Anterior cingulate cortex (tissue), 58 donors: ENCODE measurements at regions not wholly inside any gene's neighbourhood (a gene's known extent, or its start where the extent isn't known, plus 50 kb on each side); places are given as distances from the start of the nearest gene placed in this dataset.
"Not testable (repeated sequence)": the region's sequence is repeated elsewhere in the genome, so short reads cannot be mapped to it uniquely, and the experiment has no call there.

Experiments
- DNase-seq, 58 donors: peaks; one replicate each; lab custom pipeline; 2025; lab: John Stamatoyannopoulos, UW

DNA sequence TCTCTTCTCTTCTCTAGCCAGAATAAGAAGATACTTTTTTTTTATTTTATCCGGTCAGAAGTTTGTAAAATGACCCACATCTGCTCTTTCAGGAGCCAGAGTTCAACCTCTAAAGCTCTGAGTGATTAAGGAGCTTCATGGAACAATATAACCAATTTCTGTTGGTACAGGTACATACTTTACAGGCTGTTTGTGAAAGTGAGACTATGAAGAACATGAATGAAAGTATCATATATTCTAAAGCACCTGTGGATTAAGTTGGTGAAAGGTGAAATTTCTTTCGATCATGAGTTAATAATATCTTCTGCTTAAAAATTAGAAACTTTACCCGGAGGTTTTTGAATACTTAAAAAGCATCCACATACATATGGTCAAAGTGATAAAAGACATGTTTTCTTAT is 65.2 kb downstream of the DMRT2 start:
- no peak for DNase-seq

DNA sequence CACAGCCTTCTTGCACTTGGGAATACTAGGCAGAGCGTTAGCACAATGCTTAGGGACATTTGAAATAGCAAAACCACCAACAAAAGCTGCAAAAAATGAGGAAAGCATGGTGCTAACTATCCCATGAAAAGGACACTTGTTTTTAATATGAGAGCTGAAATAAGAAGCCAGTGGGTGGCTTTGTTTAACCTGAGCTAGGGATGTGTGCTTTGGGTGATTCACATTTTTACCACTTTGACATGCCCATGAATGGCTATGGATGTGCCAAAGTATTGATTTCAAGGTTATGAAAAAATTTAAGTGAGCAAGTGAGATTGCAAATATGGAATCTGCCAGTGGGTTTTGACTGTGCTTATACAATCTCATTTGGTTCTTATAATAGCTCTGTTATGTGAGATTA is 67.3 kb downstream of the DMRT2 start:
- DNase-seq: no peak

DNA sequence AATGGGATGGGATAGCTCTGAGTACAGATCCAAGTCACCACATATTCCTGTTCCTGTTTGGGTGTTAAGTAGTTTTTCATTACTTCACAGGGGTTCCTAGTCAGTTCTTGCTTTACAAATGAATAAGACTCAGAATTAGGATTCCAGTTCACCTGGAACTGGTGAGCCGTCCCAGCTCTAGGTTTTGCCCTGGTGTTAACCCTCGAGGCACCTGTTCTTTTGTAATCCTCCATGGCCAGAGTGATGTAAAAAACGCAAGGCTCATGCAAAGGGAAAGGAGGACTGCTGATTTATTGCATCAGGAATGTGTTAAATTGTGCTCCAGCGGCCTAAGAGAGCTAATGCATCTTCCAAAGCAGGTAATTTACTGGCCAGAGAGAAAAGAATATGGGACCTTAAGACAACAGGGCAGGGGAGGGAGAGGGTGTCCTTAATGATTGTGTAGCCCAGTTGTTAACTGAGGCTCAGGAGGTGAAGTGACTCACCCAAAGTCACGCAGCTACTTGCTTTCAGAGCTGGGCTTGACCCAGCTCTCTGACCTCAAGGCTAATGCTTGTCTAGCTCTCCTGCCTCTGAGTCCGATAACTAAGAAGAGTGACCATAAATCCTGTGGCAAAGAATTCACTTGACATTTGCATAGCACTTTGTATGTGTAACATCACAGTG is 70.5 kb downstream of the DMRT2 start:
- no peak for DNase-seq

DNA sequence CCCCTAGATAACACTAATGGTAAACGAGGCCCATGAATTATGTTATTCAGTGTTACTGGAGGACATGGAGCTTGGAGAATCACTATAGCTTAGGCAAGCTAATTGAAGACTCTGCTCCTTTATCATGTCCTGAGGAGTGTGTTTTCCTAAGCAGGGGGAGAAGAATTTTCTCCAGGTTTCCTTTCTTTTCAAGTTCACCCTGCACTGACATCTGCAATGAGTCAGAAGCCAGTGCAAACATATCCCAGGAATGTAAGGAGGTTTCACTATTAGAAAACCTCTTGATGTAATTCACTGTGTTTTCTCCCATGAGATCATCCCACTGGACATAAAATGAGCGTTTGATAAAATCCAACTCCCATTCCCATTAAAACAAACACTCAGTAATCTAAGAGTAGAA is 75.6 kb downstream of the DMRT2 start:
- DNase-seq: no peak

DNA sequence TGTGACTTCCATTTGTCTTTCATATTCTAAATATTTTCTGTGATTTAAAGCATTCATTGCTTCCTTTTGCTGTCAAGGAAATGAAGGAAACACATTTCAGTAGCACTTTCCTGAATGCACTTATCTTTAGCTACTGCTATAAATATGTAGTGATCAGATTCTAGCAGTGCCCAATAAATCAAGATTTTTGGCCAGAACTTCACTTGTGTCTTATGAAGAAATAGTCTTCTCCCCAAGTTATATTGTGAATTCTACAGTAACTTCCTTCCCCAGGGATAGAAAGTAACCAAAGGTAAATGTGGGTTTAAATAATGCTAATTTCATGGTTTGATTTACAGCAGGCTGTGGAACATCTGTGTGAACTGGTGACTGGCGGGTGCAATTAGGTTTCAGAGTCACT is 77.9 kb downstream of the DMRT2 start:
- no peak for DNase-seq

DNA sequence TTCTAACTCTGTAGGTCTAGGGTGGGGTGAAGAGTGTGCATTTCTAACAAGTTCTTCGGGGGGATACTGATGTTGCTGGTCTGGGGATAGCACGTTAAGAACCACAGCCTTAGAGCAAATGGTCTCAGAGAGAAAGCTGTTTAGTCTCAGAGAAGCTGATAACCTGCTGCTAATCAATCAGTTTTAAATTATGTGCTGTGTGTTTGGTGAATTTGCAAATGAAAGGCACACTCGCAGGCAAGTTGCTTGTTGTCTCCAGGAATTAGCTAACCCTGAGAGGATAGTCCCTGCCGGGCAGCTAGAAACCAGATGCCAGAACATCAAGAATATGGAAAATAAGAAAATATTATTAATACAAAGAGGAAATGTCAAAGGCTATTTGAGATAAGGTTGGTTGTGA is 79.2 kb downstream of the DMRT2 start:
- DNase-seq: no peak

DNA sequence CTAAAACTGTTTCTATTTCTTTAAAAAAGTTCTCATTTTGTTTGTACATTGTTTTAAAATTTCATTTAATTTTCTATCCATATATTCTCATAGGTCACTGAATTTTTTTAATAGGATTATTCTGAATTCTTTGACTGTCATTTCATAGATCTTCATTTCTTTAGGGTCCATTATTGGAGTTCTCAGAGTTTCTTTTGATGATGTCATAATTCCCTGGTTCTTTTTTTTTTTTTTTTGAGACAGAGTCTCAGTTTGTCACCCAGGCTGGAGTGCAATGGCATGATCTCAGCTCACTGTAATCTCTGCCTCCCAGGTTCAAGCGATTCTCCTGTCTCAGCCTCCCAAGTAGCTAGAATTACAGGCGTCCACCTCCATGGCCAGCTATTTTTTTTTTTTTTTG is 89.9 kb downstream of the DMRT2 start:
- DNase-seq: no peak

DNA sequence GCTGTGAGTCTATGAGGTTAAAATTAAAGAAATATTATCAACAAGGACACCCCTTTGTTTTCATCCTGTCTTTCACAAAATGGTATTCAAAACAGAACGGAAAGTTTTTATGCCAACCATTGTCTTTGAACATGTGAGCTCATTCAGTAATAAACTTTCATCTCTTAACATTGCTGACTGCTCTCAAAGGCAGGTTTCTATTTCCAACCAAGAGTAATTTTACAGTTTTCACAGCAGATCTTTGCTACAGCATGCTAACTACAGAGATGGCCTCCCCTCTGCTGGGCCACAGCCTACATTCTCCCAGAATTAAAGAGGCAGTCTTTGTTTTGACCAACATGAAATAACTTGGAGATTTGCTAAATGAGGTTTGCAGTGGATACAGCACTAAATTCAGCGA is 101.5 kb downstream of the DMRT2 start:
- no peak for DNase-seq

DNA sequence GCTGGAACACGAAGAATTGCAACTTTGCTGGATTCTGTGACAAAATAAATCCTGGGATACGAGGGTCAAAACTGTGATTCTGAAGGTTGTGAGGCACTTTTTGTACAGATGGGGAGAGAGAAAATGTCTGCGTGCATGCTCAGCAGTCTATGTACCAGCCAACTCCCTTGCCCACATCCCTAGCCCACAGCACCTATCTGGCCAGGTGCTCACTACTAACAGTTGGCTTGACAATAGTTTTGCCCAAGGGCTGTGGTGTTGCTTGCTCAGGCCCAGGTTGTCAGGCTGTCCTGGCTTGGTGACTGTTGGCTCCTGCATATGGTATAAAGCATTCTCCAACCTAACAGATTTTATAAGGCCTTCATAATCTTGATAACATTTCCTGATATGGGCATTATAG is 102.0 kb downstream of the DMRT2 start:
- no peak for DNase-seq

DNA sequence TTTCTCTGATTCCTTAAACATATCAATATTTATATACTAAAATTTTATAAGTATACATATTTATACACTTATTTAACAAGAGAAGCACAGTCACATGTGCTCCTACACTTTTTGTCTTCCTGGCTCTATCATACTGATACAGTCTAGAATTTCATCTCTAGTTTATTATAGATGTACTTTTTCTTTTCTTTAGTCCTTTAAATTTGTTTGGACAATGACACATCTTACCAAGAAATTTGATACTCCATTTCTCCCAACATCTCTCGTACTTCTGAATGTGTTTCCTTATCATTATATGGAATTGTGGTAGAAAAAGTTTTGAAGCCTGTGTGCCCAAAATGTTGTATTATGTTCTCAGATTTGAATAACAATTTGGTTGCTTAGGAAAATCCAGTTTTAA is 104.6 kb downstream of the DMRT2 start:
- DNase-seq: no peak

DNA sequence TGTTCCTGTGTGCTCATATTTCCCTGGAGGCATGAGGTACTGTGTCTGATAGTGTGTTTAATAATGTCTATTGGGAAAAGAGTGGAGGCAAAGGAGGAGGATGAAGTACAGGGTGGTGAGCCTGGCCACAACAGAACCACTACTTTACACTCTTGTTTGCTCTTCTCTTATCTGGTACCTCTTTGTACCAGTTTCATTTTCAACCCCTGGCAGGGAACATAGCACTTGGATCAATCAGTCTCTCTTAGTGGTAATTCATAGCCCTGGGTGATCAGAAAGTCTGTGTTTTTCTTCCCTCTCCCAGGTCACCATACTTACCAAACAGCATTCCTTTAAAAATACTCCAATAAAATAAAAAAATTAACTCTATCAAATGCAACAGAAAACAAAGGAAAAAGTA is 105.4 kb downstream of the DMRT2 start:
- no peak for DNase-seq

DNA sequence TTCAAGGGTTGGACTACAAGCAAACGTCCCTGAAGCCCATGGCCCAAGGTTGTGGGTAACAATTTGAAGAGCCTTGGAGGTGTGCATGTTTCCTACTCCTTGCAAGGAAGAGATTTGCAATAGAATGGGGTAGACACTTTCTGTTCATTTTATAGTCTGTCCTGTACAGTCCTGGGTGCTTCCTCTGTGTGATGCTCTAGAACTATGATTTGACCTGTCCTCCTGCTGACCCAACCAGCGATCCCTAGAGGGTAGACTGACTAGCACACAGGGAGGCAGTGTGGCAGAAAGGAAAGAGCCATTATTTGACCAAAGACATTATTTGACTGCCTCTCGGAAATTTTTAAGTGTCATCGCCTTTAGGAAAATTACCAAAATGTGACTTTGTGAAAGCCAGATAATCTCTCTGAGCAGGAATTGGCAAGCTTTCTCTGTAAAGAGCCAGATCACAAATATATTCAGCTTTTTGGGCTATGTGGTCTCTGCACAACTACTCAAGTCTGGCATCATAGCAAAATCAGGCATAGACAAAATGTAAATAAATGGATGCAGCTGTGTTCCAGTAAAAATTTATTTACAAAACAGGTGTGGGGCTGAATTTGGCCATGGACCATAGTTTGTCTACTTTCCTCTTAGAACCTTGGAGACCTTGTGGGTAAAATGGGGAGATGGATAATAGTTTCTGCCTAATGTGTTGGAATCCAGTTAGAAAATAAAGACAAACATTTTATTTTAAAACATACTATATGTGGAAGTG is 106.8 kb downstream of the DMRT2 start:
- DNase-seq: no peak

DNA sequence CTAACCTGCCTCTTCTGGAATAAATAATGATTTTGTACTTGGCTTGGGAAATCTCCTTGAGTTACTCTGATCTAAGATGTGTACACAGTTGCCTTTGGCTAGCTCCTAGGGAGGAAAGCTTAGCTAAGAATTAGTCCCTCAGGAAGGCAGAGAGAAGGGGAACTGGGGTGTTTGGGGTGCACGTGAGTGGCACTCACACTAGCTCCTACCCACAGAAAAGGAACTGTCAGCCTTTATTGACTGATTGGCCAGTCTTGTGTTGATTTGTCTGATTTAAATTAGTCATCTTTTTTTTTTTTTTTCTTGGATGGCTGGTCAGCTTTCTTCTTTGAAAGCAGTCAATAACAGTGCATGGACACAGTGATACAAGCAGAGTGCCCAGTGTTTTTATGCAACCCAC is 107.7 kb downstream of the DMRT2 start:
- no peak for DNase-seq

DNA sequence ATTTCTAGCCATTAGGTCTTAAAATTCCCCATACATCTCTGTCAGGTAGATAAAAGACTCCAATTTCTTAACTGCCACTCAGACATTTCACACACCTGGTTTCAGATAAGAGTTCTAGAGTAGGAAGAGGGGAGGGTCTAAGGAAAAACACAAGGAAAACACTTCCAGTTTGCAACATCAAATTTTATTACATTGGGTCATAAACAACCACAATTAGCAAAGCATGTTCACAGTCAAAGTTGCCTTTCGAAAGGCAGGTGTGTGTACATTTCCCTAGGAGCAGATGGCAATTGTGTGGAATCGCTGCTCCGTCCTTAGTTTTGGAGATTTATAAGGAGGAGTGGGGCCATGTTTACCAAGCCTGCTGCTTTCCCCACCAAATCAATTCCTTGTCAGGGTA is 120.8 kb downstream of the DMRT2 start:
- no peak for DNase-seq

DNA sequence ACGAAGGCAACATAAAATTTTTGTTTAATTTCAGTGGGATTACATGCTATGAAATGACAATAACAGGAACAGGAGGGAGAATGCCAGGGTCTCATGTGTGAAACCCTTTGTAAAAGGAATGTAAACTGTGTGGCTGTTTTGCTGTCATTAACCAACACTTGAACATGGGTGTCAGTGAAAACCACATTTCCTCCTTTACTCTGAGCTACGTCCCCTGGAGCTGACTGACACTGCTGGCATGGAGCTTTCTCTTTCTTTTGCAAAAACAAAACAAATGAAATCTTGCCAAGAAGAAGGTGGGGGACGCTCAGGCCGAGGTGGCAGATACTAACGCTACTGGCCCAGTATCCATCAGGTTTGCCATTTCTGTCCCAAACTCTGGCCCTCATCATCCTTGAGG is 121.4 kb downstream of the DMRT2 start:
- no peak for DNase-seq

DNA sequence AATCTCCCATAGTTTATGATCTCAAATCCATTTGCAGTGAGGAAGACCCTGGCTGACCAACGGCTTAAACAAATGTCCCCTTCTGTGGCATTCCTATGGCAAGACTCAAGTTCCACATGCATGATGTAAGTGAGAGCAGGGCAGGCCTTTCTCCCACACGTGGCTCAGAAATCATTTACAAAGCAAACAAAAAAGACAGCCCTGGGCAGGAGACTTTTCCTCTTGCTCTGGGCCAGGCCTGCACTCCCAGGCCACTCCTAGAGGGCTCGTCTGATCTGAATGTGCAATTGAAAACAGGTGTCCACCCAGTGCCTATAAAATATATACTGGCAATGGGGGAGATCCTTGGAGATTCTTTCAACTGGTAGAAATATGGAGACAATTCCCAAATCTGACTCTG is 123.1 kb downstream of the DMRT2 start:
- DNase-seq: no peak

DNA sequence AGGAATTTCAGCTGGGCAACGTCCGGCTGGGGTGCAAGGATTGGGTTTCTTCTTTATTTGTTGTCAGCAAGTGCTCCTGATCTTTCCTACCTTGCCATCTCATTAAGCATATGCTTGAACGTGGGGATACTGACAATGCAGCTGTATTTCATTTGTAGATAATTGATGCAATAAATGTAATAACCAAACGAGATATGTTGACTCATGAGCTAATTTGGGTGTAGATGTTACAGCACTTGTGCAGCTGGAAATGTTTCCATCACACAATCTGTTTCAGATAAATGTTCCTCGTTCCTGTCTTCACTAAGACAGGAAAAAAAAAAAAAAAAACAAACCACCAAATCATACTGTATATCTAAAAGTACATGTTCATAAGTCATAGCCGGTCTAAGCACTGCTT is 123.8 kb downstream of the DMRT2 start:
- DNase-seq: no peak

DNA sequence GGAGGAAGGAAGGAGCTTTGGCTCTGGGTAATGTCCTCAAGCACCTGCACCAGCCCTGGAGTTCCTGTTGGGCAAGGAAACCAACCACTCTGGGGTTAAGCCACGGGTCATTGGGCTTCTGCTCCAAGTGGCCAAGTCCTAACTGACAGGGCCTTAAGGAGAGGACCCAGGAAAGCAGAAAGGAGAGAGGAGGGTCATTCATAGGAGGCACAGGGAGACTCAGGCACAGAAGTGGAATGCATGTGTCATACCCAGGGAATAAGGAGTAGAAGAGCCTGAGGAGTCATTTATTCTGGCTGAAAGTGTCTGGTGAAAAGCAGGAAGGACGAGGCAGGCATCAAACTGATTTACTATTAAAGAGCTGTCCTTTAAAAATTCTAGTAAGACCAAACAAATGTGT is 129.2 kb downstream of the DMRT2 start:
- DNase-seq: no peak

DNA sequence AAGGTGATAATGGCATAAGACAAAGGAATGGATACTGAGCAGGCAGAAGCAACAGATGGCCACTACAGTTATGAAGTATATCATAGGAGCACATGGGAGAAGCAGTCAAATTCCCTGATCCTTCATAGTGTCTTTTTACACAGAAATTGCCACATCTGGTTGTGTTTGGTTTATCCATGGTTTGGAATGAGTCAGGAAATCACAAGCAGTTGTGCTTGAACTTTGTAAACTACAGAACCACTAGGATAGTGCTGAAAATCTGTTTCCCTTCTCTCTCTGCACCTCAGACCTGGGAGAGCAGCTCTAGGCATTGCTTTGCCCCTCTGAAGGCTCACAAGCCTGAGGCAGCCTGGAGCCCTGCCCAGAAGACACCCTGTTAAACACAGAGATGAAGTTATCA is 134.0 kb downstream of the DMRT2 start:
- no peak for DNase-seq

DNA sequence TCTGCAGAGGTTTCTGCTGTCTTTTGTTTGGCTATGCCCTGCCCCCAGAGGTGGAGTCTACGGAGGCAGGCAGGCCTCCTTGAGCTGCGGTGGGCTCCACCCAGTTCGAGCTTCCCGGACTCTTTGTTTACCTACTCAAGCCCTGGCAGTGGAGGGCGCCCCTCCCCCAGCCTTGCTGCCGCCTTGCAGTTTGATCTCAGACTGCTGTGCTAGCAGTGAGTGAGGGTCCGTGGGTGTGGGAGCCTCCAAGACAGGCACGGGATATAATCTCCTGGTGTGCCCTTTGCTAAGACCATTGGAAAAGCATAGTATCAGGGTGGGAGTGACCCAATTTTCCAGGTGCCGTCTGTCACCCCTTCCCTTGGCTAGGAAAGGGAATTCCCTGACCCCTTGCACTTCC is 137.0 kb downstream of the DMRT2 start:
- DNase-seq: not testable (repeated sequence)

DNA sequence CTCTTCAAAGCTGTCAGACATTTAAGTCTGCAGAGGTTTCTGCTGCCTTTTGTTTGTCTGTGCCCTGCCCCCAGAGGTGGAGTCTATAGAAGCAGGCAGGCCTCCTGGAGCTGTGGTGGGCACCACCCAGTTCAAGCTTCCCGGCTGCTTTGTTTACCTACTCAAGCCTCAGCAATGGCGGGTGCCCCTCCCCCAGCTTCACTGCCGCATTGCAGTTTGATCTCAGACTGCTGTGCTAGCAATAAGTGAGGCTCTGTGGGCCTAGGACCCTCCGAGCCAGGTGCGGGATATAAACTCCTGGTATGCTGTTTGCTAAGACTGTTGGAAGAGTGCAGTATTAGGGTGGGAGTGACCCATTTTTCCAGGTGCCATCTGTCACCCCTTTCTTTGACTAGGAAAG is 145.5 kb downstream of the DMRT2 start:
- DNase-seq: not testable (repeated sequence)

DNA sequence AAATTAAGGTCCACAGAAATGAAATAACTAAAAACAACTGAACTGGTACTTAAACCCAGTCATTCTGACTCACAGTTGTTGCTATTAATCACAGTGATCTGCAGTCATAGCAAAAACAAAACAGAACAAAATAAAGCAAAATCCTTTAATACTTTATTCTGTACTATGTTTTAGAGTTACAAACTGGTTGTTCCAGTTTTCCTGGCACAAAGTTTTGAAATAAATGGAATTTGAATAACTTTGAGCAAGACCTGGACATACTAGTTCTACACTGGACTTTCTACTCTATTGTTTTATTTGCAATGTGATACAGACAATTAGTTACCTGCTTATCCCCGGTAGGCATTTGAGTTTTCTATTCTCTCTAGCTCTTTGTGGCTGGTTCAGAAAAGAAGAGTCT is 147.9 kb downstream of the DMRT2 start:
- no peak for DNase-seq

DNA sequence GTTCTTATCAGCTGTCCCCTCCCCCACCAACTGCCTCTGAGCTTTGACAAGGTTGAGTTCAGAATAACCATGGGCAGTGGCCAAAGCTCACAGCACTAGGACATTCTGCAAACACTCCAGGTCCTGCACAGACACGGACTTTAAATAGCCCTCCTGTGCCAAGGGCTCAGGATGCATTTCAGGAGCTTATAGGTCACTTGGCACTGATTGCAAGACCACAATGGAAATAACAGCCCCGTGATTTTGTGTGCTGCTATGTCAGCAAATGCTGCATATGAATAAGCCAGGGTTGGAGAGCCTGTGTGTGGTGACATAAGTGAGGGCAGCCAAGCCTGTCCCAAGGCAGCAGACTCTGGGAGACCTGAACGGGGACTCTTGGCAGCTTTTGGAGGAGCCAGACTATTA is 150.7 kb downstream of the DMRT2 start:
- no peak for DNase-seq
